AG04449 (cell line): ENCODE measurements at regions not wholly inside any gene's neighbourhood (a gene's known extent, or its start where the extent isn't known, plus 50 kb on each side); places are given as distances from the start of the nearest gene placed in this dataset.

Experiments used
- CTCF ChIA-PET: fragments of 350-600 bp; formaldehyde crosslinking; extraction: SDS; loops from one replicate; lab custom pipeline; 2021; ENCODE audit warnings: antibody characterized with exemption; lab: Yijun Ruan, JAX
- POLR2A ChIA-PET: fragments of 400-600, 350-600 bp; formaldehyde crosslinking; extraction: SDS; loops from one replicate; lab custom pipeline; 2020; ENCODE audit warnings: antibody characterized with exemption, inconsistent platforms; lab: Yijun Ruan, JAX
- DNase-seq: peaks from one replicate; pipeline ENCODE4 v3.0.0-alpha.2; 2010; ENCODE audit warnings: low read depth, low spot score
- H3K4me3 ChIP-seq: 2 replicates; pipeline ENCODE4 v1.5.1; 2011; ENCODE audit warnings: low read depth, mild to moderate bottlenecking, control low read depth, low read length
- CTCF ChIP-seq: IDR thresholded peaks from one replicate; pipeline ENCODE4 v1.5.1; 2011; ENCODE audit warnings: mild to moderate bottlenecking, moderate library complexity, low read length, control low read depth, inconsistent platforms; ENCODE audit not compliant: insufficient read depth; ENCODE audit errors: missing control alignments

- no peak for TF ChIP-seq CTCF
- ChIA-PET CTCF (interaction anchor here (0.9 to 4.5 kb wide), 5 partner anchors 9 to 457 kb away, joined by 3 to 17 read pairs (median 4); no protein-coding TSS in a partner anchor), POLR2A (no interaction called here)
- DNase-seq = no peak
- H3K4me3 ChIP-seq = no peak overlapping the region
Measured at GRCh38 chr2:191508738-191509137, 169.2 kb upstream of the NABP1 start.

GRCh38 chr2:191512216-191512835 is 165.6 kb upstream of the NABP1 start:
- no peak overlapping the region for H3K4me3 ChIP-seq
- no peak for TF ChIP-seq CTCF
- ChIA-PET CTCF (interaction anchor here (0.8 to 4.2 kb wide), 8 partner anchors 9 to 460 kb away, joined by 3 to 60 read pairs (median 6); no protein-coding TSS in a partner anchor), POLR2A (no interaction called here)
- DNase-seq = no peak

- no peak for DNase-seq
- ChIA-PET CTCF (interaction anchor here (0.8 to 4.2 kb wide), 8 partner anchors 9 to 461 kb away, joined by 3 to 60 read pairs (median 6); no protein-coding TSS in a partner anchor), POLR2A (no interaction called here)
- TF ChIP-seq CTCF = no peak
- no peak overlapping the region for H3K4me3 ChIP-seq
Measured at GRCh38 chr2:191512874-191513273, 165.1 kb upstream of the NABP1 start.

- ChIA-PET POLR2A (no interaction called here), CTCF (interaction anchor here (1.0 to 4.3 kb wide), 7 partner anchors 10 to 462 kb away, joined by 3 to 32 read pairs (median 16); no protein-coding TSS in a partner anchor)
- H3K4me3 ChIP-seq = no peak overlapping the region
- no peak for DNase-seq
- TF ChIP-seq CTCF = no peak
Measured at GRCh38 chr2:191514613-191515012, 163.3 kb upstream of the NABP1 start.

- no peak for DNase-seq
- no peak for TF ChIP-seq CTCF
- ChIA-PET CTCF (interaction anchor here (1.0 to 5.0 kb wide), 8 partner anchors 10 to 463 kb away, joined by 3 to 40 read pairs (median 16); no protein-coding TSS in a partner anchor), POLR2A (no interaction called here)
- no peak overlapping the region for H3K4me3 ChIP-seq
Measured at GRCh38 chr2:191515551-191515950, 162.4 kb upstream of the NABP1 start.

GRCh38 chr2:191516260-191516659 is 161.7 kb upstream of the NABP1 start:
- CTCF ChIA-PET = interaction anchor here (1.1 to 5.0 kb wide), 10 partner anchors 9 to 464 kb away, joined by 3 to 40 read pairs (median 14); no protein-coding TSS in a partner anchor
- POLR2A ChIA-PET = no interaction called here
- no peak overlapping the region for H3K4me3 ChIP-seq
- no peak for TF ChIP-seq CTCF
- DNase-seq = no peak
